Thyroid gland (tissue), 4 donors: ENCODE measurements at regions not wholly inside any gene's neighbourhood (a gene's known extent, or its start where the extent isn't known, plus 50 kb on each side); places are given as distances from the start of the nearest gene placed in this dataset.

Source experiments
- DNase-seq, 2 donors: peaks; one replicate each; pipeline ENCODE4 v3.0.0-alpha.2; 2019
- H3K27ac ChIP-seq, 3 donors: fragments of 200-600 bp; sonication (generic); 1 replicate in 2 of 3; 2 replicates in 1 of 3; pipeline ENCODE4 v1.5.1; 2016 to 2019; ENCODE audit warnings: mild to moderate bottlenecking in 1 of 3, moderate library complexity in 1 of 3
- H3K27me3 ChIP-seq: fragments of 200-600 bp; sonication (generic); one replicate; pipeline ENCODE4 v1.5.1; 2019
- H3K36me3 ChIP-seq, 2 donors: fragments of 200-600 bp; sonication (generic); one replicate each; pipeline ENCODE4 v1.5.1; 2016 to 2019
- H3K4me1 ChIP-seq, 2 donors: fragments of 200-600 bp; sonication (generic); one replicate each; pipeline ENCODE4 v1.5.1; 2017 to 2019
- H3K4me3 ChIP-seq, 3 donors: fragments of 200-600 bp; sonication (generic); replicated peaks in 1 of 3; 1 replicate in 2 of 3; 2 replicates in 1 of 3; pipeline ENCODE4 v1.5.1; 2016; ENCODE audit warnings: mild to moderate bottlenecking in 1 of 3
- H3K9me3 ChIP-seq: fragments of 200-600 bp; sonication (generic); one replicate; pipeline ENCODE4 v1.5.1; 2017
- CTCF ChIP-seq, 6 experiments: fragments of 200-600 bp in 3 of 6; fragments of 450-650 bp in 3 of 6; sonication (generic) in 3 of 6; IDR thresholded peaks; one replicate each; pipeline ENCODE4 v1.5.1; 2016 to 2019; ENCODE audit warnings: antibody characterized with exemption in 6 of 6, mild to moderate bottlenecking in 2 of 6, inconsistent platforms in 1 of 6, moderate library complexity in 1 of 6
- POLR2A ChIP-seq, 2 donors: fragments of 450-650 bp; IDR thresholded peaks; one replicate each; pipeline ENCODE4 v1.6.1; 2017; ENCODE audit warnings: antibody characterized with exemption in 2 of 2, mild to moderate bottlenecking in 2 of 2, moderate library complexity in 1 of 2
- WGBS, 2 donors: methylation state at CpG; one replicate each; pipeline ENCODE4 v1.1.5; 2017; 5-methylcytosine and 5-hydroxymethylcytosine counted together
- intact Hi-C: fragments of 100-400 bp; cut with DNase I; formaldehyde crosslinking; loops from one replicate; pipeline ENCODE4 v1.15.1; 2023

GRCh38 chr7:91812388-91812787, 68.1 kb downstream of the MTERF1 start:
- intact Hi-C loops: no loop called here
- TF ChIP-seq CTCF (IDR thresholded peaks at IDR 0.05) (no peak), POLR2A (IDR thresholded peaks at IDR 0.05) (no peak)
- Histone ChIP-seq H3K36me3 (no peaks in the 10 kb centered on the region), H3K4me1 (no peaks in the 10 kb centered on the region), H3K27me3 (no peaks in the 10 kb centered on the region), H3K4me3 (no peak overlapping the region), H3K27ac (no peak overlapping the region), H3K9me3 (no peaks in the 10 kb centered on the region)
- WGBS, 2 donors: 62 to 75% methylated on average over 3 of the region's 3 CpGs
- DNase-seq: no peak

GRCh38 chr7:91814189-91814588, 66.3 kb downstream of the MTERF1 start:
- no peak overlapping the region for H3K27ac ChIP-seq
- H3K4me3 ChIP-seq: no peak overlapping the region
- 93 to 97% methylated on average over 1 of the region's 1 CpG for WGBS, 2 donors
- no peaks in the 10 kb centered on the region for H3K4me1 ChIP-seq
- no peaks in the 10 kb centered on the region for H3K9me3 ChIP-seq
- TF ChIP-seq POLR2A (IDR thresholded peaks at IDR 0.05) (no peak), CTCF (IDR thresholded peaks at IDR 0.05) (no peak)
- H3K36me3 ChIP-seq: no peaks in the 10 kb centered on the region
- no peaks in the 10 kb centered on the region for H3K27me3 ChIP-seq
- intact Hi-C loops: no loop called here
- no peak for DNase-seq
